Testis (tissue), 2 donors: ENCODE measurements at regions not wholly inside any gene's neighbourhood (a gene's known extent, or its start where the extent isn't known, plus 50 kb on each side); places are given as distances from the start of the nearest gene placed in this dataset.

Experiments used
- CTCF ChIP-seq, 3 experiments: fragments of 450-650 bp in 2 of 3; fragments of 200-600 bp in 1 of 3; sonication (generic) in 1 of 3; IDR thresholded peaks; one replicate each; pipeline ENCODE4 v1.5.1; 2016 to 2019; ENCODE audit warnings: antibody characterized with exemption in 3 of 3, mild to moderate bottlenecking in 2 of 3, moderate library complexity in 1 of 3
- POLR2A ChIP-seq: fragments of 450-650 bp; IDR thresholded peaks from one replicate; pipeline ENCODE4 v1.6.1; 2017; ENCODE audit warnings: antibody characterized with exemption, mild to moderate bottlenecking, moderate library complexity

- TF ChIP-seq CTCF (IDR thresholded peaks at IDR 0.05) (no peak), POLR2A (no peak)
Measured at GRCh38 chr15:72847806-72848205, 64.2 kb upstream of the ADPGK start.
